ENCODE measurements at regions not wholly inside any gene's neighbourhood (a gene's known extent, or its start where the extent isn't known, plus 50 kb on each side); places are given as distances from the start of the nearest gene placed in this dataset.

DNA sequence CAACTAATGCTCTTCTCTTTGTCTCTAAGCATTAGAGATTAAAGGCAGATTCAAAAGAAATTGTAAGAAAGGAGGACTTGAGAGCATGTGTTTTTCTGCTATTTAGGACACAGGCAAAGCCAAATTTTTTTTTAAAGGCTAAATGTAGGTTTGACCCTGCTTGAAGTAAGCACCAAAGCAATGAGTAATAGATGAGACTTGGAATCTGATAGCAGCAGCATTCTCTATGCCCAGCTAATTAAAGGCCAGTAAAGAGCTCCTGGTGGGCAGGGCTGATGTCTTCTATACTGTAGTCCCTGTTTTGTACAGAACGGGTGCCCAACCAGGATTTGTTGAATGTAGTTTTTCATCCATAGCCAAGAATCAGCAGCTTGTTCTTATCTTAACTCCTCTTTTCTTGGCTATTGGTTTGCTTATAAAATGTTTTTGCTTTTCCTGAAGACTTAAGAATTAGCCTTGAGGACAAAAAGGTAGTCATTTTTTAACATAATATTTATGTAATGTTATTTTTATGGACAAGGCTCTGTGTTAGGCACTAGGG, 179.6 kb downstream of the LMO4 start:
- Histone ChIP-seq H3K4me3 (ENCODE audit: extremely low read depth, insufficient read depth, low read length, poor library complexity, severe bottlenecking) (no peak overlapping the region), H3K27ac (ENCODE audit: low read depth, low read length, severe bottlenecking) (no peak overlapping the region), H3K9me3 (ENCODE audit: control insufficient read depth, low read length) (no peaks in the 10 kb centered on the region), H3K4me1 (ENCODE audit: control insufficient read depth, insufficient read depth, low read length, poor library complexity, severe bottlenecking) (no peaks in the 10 kb centered on the region), H3K36me3 (ENCODE audit: control insufficient read depth, insufficient read depth, low read length) (no peaks in the 10 kb centered on the region)
- WGBS, 2 experiments (ENCODE audit: insufficient coverage in 2 of 2), result no CpG with 5 or more reads among the region's 1 CpG

DNA sequence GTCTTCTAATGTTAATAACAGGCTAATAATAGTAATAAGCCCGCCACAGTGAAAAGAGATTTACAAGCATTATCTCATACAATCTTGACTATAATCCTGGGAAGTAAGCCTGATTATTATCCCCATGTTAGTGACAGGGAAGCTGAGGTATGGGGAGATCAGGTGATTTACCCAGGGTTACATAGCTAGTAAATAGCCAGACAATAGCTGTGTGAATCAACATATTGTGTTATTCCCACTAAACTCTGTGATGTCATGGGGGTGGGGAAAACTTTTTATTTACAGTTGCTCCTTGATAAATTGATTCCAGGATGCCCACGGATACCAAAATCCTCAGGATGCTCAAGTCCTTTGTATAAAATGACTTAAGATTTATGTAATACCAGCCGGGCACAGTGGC, 181.9 kb downstream of the LMO4 start:
- H3K4me1 ChIP-seq (ENCODE audit: control insufficient read depth, insufficient read depth, low read length, poor library complexity, severe bottlenecking), result no peaks in the 10 kb centered on the region
- WGBS, 2 experiments (ENCODE audit: insufficient coverage in 2 of 2), result no CpG with 5 or more reads among the region's 3 CpGs
- no peak overlapping the region for H3K27ac ChIP-seq (ENCODE audit: low read depth, low read length, severe bottlenecking)
- no peaks in the 10 kb centered on the region for H3K36me3 ChIP-seq (ENCODE audit: control insufficient read depth, insufficient read depth, low read length)
- no peak overlapping the region for H3K4me3 ChIP-seq (ENCODE audit: extremely low read depth, insufficient read depth, low read length, poor library complexity, severe bottlenecking)
- H3K9me3 ChIP-seq (ENCODE audit: control insufficient read depth, low read length), result no peaks in the 10 kb centered on the region

DNA sequence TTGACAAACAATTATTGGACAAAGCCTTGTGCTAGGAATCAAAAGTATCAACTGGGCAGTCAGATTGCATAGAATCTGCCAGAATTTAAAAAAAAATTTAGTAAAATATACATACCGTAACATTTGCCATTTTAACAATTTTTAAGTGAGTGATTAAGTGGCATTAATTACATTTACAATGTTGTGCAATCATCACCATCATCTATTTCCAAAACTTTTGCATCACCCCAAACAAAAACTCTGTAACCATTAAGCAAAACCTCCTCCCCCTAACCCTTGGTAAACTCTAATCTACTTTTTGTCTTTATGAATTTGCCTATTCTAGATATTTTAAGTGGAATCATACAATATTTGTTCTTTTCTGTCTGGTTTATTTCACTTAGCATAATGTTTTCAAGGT, 182.8 kb downstream of the LMO4 start:
- H3K9me3 ChIP-seq (ENCODE audit: control insufficient read depth, low read length), result no peaks in the 10 kb centered on the region
- no peaks in the 10 kb centered on the region for H3K36me3 ChIP-seq (ENCODE audit: control insufficient read depth, insufficient read depth, low read length)
- no peaks in the 10 kb centered on the region for H3K4me1 ChIP-seq (ENCODE audit: control insufficient read depth, insufficient read depth, low read length, poor library complexity, severe bottlenecking)
- no peak overlapping the region for H3K27ac ChIP-seq (ENCODE audit: low read depth, low read length, severe bottlenecking)
- no CpG with 5 or more reads among the region's 1 CpG for WGBS, 2 experiments (ENCODE audit: insufficient coverage in 2 of 2)
- H3K4me3 ChIP-seq (ENCODE audit: extremely low read depth, insufficient read depth, low read length, poor library complexity, severe bottlenecking), result no peak overlapping the region

DNA sequence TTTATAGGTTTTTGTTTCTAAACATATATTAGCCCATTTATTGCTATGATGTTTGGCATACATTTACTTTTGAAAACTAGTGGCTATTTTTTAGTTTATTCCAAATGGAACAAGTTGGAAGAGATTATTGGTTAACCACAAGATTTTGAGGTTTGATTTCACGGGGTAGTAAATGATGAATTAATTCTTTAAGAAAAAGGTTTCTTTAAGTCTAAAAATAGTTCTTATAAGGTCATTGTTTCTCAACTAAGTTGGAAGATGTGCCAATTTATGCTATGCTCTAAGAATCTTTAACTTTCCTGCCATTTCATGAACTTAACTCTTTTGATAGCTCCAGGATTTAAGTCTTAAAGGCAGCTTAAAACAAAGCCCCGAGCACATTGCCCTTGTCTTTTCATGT, 183.8 kb downstream of the LMO4 start:
- Histone ChIP-seq H3K9me3 (ENCODE audit: control insufficient read depth, low read length) (no peaks in the 10 kb centered on the region), H3K27ac (ENCODE audit: low read depth, low read length, severe bottlenecking) (no peak overlapping the region), H3K4me3 (ENCODE audit: extremely low read depth, insufficient read depth, low read length, poor library complexity, severe bottlenecking) (no peak overlapping the region), H3K4me1 (ENCODE audit: control insufficient read depth, insufficient read depth, low read length, poor library complexity, severe bottlenecking) (no peaks in the 10 kb centered on the region), H3K36me3 (ENCODE audit: control insufficient read depth, insufficient read depth, low read length) (no peaks in the 10 kb centered on the region)
- WGBS, 2 experiments (ENCODE audit: insufficient coverage in 2 of 2), result 100% methylated on average over 1 of the region's 2 CpGs

DNA sequence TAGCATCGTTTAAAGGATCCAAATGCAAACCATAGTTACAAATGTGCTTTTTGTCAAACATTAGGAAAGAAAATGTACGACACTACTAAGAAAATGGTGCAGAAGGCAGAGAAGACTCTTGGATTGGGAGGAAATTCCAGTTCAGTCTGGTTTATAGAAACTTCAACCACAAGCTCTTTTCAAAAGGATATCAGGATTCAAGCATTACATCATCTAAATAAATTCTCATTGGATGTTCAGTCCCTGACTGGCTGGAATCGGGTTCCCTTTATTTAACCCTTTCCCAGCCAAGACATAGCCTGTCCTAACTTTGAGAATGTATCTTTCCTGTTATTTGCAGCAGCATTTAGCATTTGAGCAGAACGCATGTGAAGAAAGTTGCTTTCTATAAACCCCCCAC, 184.6 kb downstream of the LMO4 start:
- no peak overlapping the region for H3K27ac ChIP-seq (ENCODE audit: low read depth, low read length, severe bottlenecking)
- WGBS, 2 experiments (ENCODE audit: insufficient coverage in 2 of 2), result 48 to 54% methylated on average over 2 of the region's 4 CpGs
- no peaks in the 10 kb centered on the region for H3K36me3 ChIP-seq (ENCODE audit: control insufficient read depth, insufficient read depth, low read length)
- H3K4me3 ChIP-seq (ENCODE audit: extremely low read depth, insufficient read depth, low read length, poor library complexity, severe bottlenecking), result no peak overlapping the region
- H3K4me1 ChIP-seq (ENCODE audit: control insufficient read depth, insufficient read depth, low read length, poor library complexity, severe bottlenecking), result no peaks in the 10 kb centered on the region
- no peaks in the 10 kb centered on the region for H3K9me3 ChIP-seq (ENCODE audit: control insufficient read depth, low read length)

DNA sequence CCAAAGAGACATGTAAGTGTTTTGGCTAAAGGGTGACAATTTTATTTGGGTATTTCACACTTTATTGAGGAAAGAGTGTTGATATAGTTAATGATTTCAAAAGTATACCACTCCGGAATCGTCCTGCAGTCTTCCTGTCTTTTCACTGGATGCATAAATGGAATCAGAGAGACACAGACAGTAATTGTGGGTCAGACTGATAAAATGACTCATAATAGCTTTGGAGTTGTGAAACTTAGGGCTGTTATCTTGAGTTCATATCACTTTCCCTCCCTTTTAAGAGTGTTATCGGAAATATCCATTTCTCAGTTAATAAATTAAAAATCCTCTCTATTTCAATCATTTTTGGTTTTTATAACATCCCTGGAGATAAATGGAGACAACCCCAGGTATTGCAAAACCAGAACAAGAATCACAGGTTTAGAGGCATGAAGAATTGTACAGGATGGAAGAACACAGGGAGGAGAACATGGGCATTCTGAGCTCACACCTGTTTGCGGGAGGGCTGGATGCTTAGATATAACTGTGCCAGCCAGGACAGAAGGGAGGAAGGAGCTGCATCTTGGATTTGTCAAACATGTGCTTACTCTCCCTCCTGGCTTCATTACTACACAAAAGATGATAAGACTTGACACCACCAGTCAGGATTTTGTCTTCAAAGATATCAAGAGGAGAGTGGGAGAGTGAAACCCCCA, 185.4 kb downstream of the LMO4 start:
- WGBS, 2 experiments (ENCODE audit: insufficient coverage in 2 of 2), result 86 to 90% methylated on average over 3 of the region's 4 CpGs
- H3K36me3 ChIP-seq (ENCODE audit: control insufficient read depth, insufficient read depth, low read length), result no peaks in the 10 kb centered on the region
- H3K9me3 ChIP-seq (ENCODE audit: control insufficient read depth, low read length), result no peaks in the 10 kb centered on the region
- H3K27ac ChIP-seq (ENCODE audit: low read depth, low read length, severe bottlenecking), result no peak overlapping the region
- H3K4me1 ChIP-seq (ENCODE audit: control insufficient read depth, insufficient read depth, low read length, poor library complexity, severe bottlenecking), result no peaks in the 10 kb centered on the region
- no peak overlapping the region for H3K4me3 ChIP-seq (ENCODE audit: extremely low read depth, insufficient read depth, low read length, poor library complexity, severe bottlenecking)

DNA sequence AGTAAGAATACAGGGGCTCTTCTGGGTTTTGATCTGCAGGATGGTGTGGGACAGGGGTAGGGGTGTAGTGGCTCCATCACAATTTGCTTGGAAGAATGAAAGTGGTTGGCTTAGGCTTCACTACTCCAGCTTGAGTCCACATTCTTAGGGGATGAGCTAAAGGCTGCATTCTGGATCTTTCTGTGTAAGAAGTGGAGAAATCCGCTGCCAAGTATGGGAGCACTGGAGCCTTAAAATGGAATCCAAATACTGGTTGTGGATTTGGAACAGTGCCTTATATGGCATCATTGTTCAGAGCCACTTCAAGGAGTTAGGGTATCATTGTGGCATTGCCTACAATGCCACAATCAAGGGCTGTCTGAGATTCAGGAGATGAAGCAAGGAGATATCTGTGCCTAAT, 187.1 kb downstream of the LMO4 start:
- no peak overlapping the region for H3K27ac ChIP-seq (ENCODE audit: low read depth, low read length, severe bottlenecking)
- no peak overlapping the region for H3K4me3 ChIP-seq (ENCODE audit: extremely low read depth, insufficient read depth, low read length, poor library complexity, severe bottlenecking)
- WGBS, 2 experiments (ENCODE audit: insufficient coverage in 2 of 2), result 90 to 100% methylated on average over 1 of the region's 1 CpG
- no peaks in the 10 kb centered on the region for H3K36me3 ChIP-seq (ENCODE audit: control insufficient read depth, insufficient read depth, low read length)
- H3K9me3 ChIP-seq (ENCODE audit: control insufficient read depth, low read length), result no peaks in the 10 kb centered on the region
- H3K4me1 ChIP-seq (ENCODE audit: control insufficient read depth, insufficient read depth, low read length, poor library complexity, severe bottlenecking), result no peaks in the 10 kb centered on the region

DNA sequence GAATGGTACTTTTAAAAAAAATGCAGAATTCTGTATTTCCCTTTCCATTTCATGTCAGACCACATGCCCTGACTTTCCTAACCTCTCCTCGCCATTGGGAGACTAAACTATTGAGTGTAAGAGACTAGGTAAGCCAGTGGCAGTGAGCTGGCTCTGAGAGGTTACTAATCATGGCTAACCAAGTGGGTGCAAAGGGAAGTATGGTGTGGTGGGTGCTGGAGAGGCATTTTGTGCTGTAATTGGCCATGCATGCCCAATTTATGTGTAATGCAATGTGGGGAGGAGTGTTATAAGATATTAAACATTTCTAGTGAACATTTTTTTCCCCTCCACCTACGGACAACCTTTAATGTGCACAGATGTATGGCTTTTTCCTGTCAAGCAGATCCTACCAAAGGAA, 190.1 kb downstream of the LMO4 start:
- Histone ChIP-seq H3K36me3 (ENCODE audit: control insufficient read depth, insufficient read depth, low read length) (no peaks in the 10 kb centered on the region), H3K4me1 (ENCODE audit: control insufficient read depth, insufficient read depth, low read length, poor library complexity, severe bottlenecking) (no peaks in the 10 kb centered on the region), H3K4me3 (ENCODE audit: extremely low read depth, insufficient read depth, low read length, poor library complexity, severe bottlenecking) (no peak overlapping the region), H3K9me3 (ENCODE audit: control insufficient read depth, low read length) (no peaks in the 10 kb centered on the region), H3K27ac (ENCODE audit: low read depth, low read length, severe bottlenecking) (no peak overlapping the region)
- 100% methylated on average over 1 of the region's 2 CpGs; no CpG with 5 or more reads in 1 of the 2 experiments for WGBS, 2 experiments (ENCODE audit: insufficient coverage in 2 of 2)

DNA sequence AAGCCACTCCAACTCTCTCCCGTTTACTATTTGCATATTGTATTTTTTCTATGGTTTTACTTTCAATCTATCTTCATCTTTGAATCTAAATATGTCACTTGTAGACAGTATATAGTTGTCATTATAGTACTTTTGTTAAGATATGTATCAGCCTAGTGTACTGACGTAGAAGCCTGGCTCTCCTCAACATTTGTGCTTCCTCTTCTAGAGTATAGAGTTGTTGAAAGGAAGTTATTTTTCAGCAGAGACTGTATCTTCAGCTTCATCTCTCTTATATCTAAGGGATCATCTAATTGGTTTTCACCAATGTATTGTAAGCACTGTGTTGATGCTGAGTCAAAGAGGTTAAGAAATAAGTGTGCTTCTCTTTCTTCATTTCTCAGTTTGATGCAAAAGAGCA, 192.8 kb downstream of the LMO4 start:
- Histone ChIP-seq H3K4me1 (ENCODE audit: control insufficient read depth, insufficient read depth, low read length, poor library complexity, severe bottlenecking) (no peaks in the 10 kb centered on the region), H3K4me3 (ENCODE audit: extremely low read depth, insufficient read depth, low read length, poor library complexity, severe bottlenecking) (no peak overlapping the region), H3K9me3 (ENCODE audit: control insufficient read depth, low read length) (no peaks in the 10 kb centered on the region), H3K27ac (ENCODE audit: low read depth, low read length, severe bottlenecking) (no peak overlapping the region), H3K36me3 (ENCODE audit: control insufficient read depth, insufficient read depth, low read length) (no peaks in the 10 kb centered on the region)
- WGBS, 2 experiments (ENCODE audit: insufficient coverage in 2 of 2), result no CpG with 5 or more reads among the region's 2 CpGs

DNA sequence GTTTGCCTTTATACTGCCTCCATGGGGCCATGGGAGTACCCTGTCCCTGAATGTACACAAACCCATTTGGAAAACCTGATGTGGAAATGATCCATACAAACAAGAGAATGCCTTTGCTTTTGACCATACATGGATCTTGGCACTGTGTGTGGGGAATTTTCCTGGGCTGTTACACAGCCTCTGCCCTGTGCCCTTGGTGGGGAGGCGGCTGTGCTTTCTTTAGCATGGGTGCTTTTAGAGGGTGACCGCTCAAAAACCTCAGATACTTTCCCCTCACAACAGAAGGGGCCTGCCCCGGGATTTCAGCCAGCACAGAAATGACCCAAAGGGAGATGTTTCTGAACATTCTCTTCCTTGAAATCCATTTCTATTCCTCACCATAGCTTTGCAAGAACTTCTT, 194.8 kb downstream of the LMO4 start:
- H3K36me3 ChIP-seq (ENCODE audit: control insufficient read depth, insufficient read depth, low read length), result no peaks in the 10 kb centered on the region
- H3K4me1 ChIP-seq (ENCODE audit: control insufficient read depth, insufficient read depth, low read length, poor library complexity, severe bottlenecking), result no peaks in the 10 kb centered on the region
- 89 to 90% methylated on average over 1 to 3 of the region's 3 CpGs for WGBS, 2 experiments (ENCODE audit: insufficient coverage in 2 of 2)
- no peak overlapping the region for H3K4me3 ChIP-seq (ENCODE audit: extremely low read depth, insufficient read depth, low read length, poor library complexity, severe bottlenecking)
- no peak overlapping the region for H3K27ac ChIP-seq (ENCODE audit: low read depth, low read length, severe bottlenecking)
- no peaks in the 10 kb centered on the region for H3K9me3 ChIP-seq (ENCODE audit: control insufficient read depth, low read length)

DNA sequence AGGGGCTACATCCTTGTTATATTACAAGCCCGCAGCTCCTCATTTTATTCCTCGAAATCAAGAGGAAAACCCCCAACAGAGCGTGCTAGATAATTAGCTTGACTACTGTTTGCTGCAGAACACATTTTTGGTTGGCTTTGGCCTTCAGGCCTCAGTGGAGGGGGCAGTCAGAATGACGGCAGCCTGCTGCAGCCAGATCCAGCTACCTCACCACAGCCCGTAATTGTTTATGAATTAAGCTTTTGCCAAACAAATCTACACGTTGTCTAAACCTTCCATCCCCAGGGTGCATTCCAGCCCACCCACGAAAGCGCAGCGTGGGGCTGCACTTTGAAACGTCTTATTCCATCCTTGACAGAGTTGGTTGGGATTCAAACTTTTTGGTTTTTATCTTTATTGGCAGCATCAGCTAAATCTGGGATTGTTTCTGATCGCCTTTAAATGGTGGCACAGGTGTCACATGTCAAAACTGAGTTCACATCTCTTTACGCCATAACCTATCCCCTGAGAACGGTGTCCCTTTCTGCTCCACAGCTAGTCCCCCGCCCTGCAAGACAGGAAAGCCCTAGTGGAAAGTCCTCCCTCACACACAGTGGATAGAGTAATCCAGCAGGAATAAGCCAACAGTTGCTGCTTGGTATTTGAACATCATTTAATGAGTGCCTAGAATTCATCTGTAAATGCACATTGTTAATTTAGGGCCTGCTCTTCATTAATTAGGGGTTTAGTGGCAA, 195.5 kb downstream of the LMO4 start:
- H3K9me3 ChIP-seq (ENCODE audit: control insufficient read depth, low read length), result no peaks in the 10 kb centered on the region
- no peaks in the 10 kb centered on the region for H3K4me1 ChIP-seq (ENCODE audit: control insufficient read depth, insufficient read depth, low read length, poor library complexity, severe bottlenecking)
- no peak overlapping the region for H3K27ac ChIP-seq (ENCODE audit: low read depth, low read length, severe bottlenecking)
- 80 to 90% methylated on average over 9 to 12 of the region's 14 CpGs for WGBS, 2 experiments (ENCODE audit: insufficient coverage in 2 of 2)
- H3K36me3 ChIP-seq (ENCODE audit: control insufficient read depth, insufficient read depth, low read length), result no peaks in the 10 kb centered on the region
- H3K4me3 ChIP-seq (ENCODE audit: extremely low read depth, insufficient read depth, low read length, poor library complexity, severe bottlenecking), result no peak overlapping the region

All from mesodermal cell (in vitro differentiated cells).